Transverse colon (tissue), 4 donors: ENCODE measurements at regions not wholly inside any gene's neighbourhood (a gene's known extent, or its start where the extent isn't known, plus 50 kb on each side); places are given as distances from the start of the nearest gene placed in this dataset.

Experiments used
- DNase-seq: peaks from one replicate; pipeline ENCODE4 v3.0.0-alpha.2; 2019
- H3K27ac ChIP-seq, 4 donors: fragments of 200-600 bp; sonication (generic); 2 replicates each; pipeline ENCODE4 v1.5.1; 2016 to 2018; ENCODE audit warnings: inconsistent platforms in 4 of 4
- H3K27me3 ChIP-seq: fragments of 200-600 bp; sonication (generic); 2 replicates; pipeline ENCODE4 v1.5.1; 2017; ENCODE audit warnings: inconsistent platforms
- H3K36me3 ChIP-seq, 4 donors: fragments of 200-600 bp; sonication (generic); 2 replicates each; pipeline ENCODE4 v1.5.1; 2017 to 2019; ENCODE audit warnings: inconsistent platforms in 4 of 4
- H3K4me1 ChIP-seq, 4 donors: fragments of 200-600 bp; sonication (generic); 2 replicates each; pipeline ENCODE4 v1.5.1; 2017 to 2020; ENCODE audit warnings: inconsistent platforms in 4 of 4
- H3K4me3 ChIP-seq, 4 donors: fragments of 200-600 bp; sonication (generic); 1 replicate in 1 of 4; 2 replicates in 3 of 4; pipeline versions ENCODE4 v1.5.1 to v1.6.1; 2017 to 2019; ENCODE audit warnings: inconsistent platforms in 4 of 4
- H3K9me3 ChIP-seq, 2 donors: fragments of 200-600 bp; sonication (generic); 2 replicates each; pipeline ENCODE4 v1.5.1; 2017 to 2019; ENCODE audit warnings: inconsistent platforms in 2 of 2
- CTCF ChIP-seq, 5 experiments: fragments of 200-600 bp in 3 of 5; fragments of 450-650 bp in 2 of 5; sonication (generic) in 3 of 5; IDR thresholded peaks; 1 replicate in 2 of 5; 2 replicates in 3 of 5; pipeline ENCODE4 v1.5.1; 2016 to 2017; ENCODE audit warnings: antibody characterized with exemption in 5 of 5, inconsistent platforms in 3 of 5, mild to moderate bottlenecking in 2 of 5, moderate library complexity in 1 of 5
- EP300 ChIP-seq: sonication (generic); formaldehyde crosslinking; IDR thresholded peaks from one replicate; pipeline ENCODE4 v1.6.1; 2017; ENCODE audit warnings: antibody characterized with exemption, low read depth
- POLR2A ChIP-seq: fragments of 450-650 bp; IDR thresholded peaks from one replicate; pipeline ENCODE4 v1.6.1; 2016; ENCODE audit warnings: antibody characterized with exemption, mild to moderate bottlenecking, moderate library complexity
- POLR2AphosphoS5 ChIP-seq, 3 donors: sonication (generic); formaldehyde crosslinking; IDR thresholded peaks; one replicate each; pipeline ENCODE4 v1.6.1; 2016; ENCODE audit warnings: antibody characterized with exemption in 3 of 3
- WGBS, 2 donors: methylation state at CpG; one replicate each; pipeline ENCODE4 v1.1.5; 2018; ENCODE audit warnings: low coverage in 1 of 2; 5-methylcytosine and 5-hydroxymethylcytosine counted together
- in situ Hi-C, 4 donors: fragments of 200-750 bp; cut with MboI; loops; one replicate each; pipeline versions ENCODE4 v1.15.0 to v1.15.1; 2017; ENCODE audit warnings: low sequenced_read_pairs in 3 of 4, low pct_ligation_motif_present in 1 of 4, low pct_unique_long_range_greater_than_20kb in 1 of 4
- intact Hi-C: fragments of 100-400 bp; cut with DNase I; formaldehyde crosslinking; loops from one replicate; pipeline ENCODE4 v1.15.1; 2023; ENCODE audit warnings: low total_unique reads

DNA sequence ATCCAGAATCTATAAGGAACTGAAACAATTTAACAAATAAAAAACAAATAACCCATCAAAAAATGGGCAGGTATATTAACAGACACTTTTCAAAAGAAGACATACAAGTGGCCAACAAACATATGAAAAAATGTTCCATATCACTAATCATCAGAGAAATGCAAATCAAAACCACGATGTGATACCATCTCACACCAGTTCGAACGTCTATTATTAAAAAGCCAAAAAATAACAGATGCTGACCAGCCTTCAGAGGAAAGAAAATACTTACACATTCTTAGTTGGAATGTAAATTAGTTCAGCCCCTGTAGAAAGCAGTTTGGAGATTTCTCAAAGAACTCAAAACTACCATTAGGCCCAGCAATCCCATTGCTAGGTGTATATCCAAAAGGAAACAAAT lies 687.9 kb upstream of the AADAT start:
- intact Hi-C loops = no loop called here
- Histone ChIP-seq H3K36me3 (no peaks in the 10 kb centered on the region), H3K4me3 (no peak overlapping the region), H3K4me1 (no peaks in the 10 kb centered on the region), H3K27me3 (no peaks in the 10 kb centered on the region), H3K9me3 (no peaks in the 10 kb centered on the region), H3K27ac (no peak overlapping the region)
- DNase-seq = no peak
- 57 to 71% methylated on average over 3 of the region's 3 CpGs for WGBS, 2 donors
- no peak for TF ChIP-seq POLR2A
- no peak for TF ChIP-seq EP300
- no peak for TF ChIP-seq POLR2AphosphoS5 (IDR thresholded peaks at IDR 0.05)
- TF ChIP-seq CTCF (IDR thresholded peaks at IDR 0.05) = no peak
- in situ Hi-C loops = no loop called here

GRCh38 chr4:170776983-170777382 lies 687.2 kb upstream of the AADAT start:
- H3K9me3 ChIP-seq = no peaks in the 10 kb centered on the region
- no peaks in the 10 kb centered on the region for H3K4me1 ChIP-seq
- H3K27ac ChIP-seq = no peak overlapping the region
- H3K36me3 ChIP-seq = no peaks in the 10 kb centered on the region
- no peaks in the 10 kb centered on the region for H3K27me3 ChIP-seq
- in situ Hi-C loops = no loop called here
- no peak overlapping the region for H3K4me3 ChIP-seq
- WGBS, 2 donors = 80 to 88% methylated on average over 1 to 6 of the region's 6 CpGs
- intact Hi-C loops = no loop called here
- no peak for DNase-seq
- TF ChIP-seq CTCF (IDR thresholded peaks at IDR 0.05) (no peak), POLR2A (no peak), POLR2AphosphoS5 (IDR thresholded peaks at IDR 0.05) (no peak), EP300 (no peak)

- in situ Hi-C loops = no loop called here
- no peak for TF ChIP-seq POLR2AphosphoS5 (IDR thresholded peaks at IDR 0.05)
- TF ChIP-seq EP300 = no peak
- Histone ChIP-seq H3K36me3 (no peaks in the 10 kb centered on the region), H3K4me1 (no peaks in the 10 kb centered on the region), H3K9me3 (no peaks in the 10 kb centered on the region), H3K27ac (no peak overlapping the region), H3K27me3 (no peaks in the 10 kb centered on the region), H3K4me3 (no peak overlapping the region)
- WGBS, 2 donors = 82% methylated on average over 4 of the region's 4 CpGs; no CpG with 5 or more reads in 1 of the 2 donors
- no peak for DNase-seq
- intact Hi-C loops = no loop called here
Measured at GRCh38 chr4:170775851-170776250, 686.1 kb upstream of the AADAT start.

DNA sequence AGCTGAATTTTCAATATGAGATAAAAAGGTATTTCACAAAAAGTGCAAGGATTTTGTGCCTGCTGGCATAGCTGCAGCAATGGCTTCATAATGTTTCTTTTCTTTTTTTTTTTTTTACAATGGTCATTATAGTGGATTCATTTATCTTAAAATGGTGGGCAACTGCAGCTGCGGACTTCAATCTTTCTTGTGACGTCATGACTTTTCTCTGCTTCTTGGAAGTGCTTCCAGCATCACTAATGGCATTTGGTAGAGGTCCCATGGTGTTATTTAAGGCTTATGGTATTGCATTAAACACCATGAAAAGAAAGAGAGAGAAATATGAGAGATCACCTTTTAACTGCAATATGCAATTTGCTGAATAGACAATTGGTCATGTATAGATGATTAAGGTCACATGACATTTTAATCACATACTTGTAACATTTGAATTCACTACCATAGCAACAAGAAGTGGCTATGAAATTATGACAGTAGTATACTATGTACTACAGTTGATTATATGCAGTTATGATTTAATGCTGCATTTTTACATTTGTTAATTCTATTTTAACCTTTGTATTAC lies 684.0 kb upstream of the AADAT start:
- DNase-seq = no peak
- intact Hi-C loops = no loop called here
- 62 to 66% methylated on average over 2 of the region's 2 CpGs for WGBS, 2 donors
- no peak for TF ChIP-seq CTCF (IDR thresholded peaks at IDR 0.05)
- TF ChIP-seq EP300 = no peak
- TF ChIP-seq POLR2AphosphoS5 (IDR thresholded peaks at IDR 0.05) = no peak
- no peak for TF ChIP-seq POLR2A
- no peaks in the 10 kb centered on the region for H3K27me3 ChIP-seq
- in situ Hi-C loops = no loop called here
- no peak overlapping the region for H3K4me3 ChIP-seq
- H3K9me3 ChIP-seq = no peaks in the 10 kb centered on the region
- no peak overlapping the region for H3K27ac ChIP-seq
- H3K36me3 ChIP-seq = no peaks in the 10 kb centered on the region
- no peaks in the 10 kb centered on the region for H3K4me1 ChIP-seq

- Histone ChIP-seq H3K9me3 (no peaks in the 10 kb centered on the region), H3K4me3 (no peak overlapping the region), H3K27ac (no peak overlapping the region), H3K36me3 (no peaks in the 10 kb centered on the region), H3K4me1 (no peaks in the 10 kb centered on the region), H3K27me3 (no peaks in the 10 kb centered on the region)
- in situ Hi-C loops (no loop called here), intact Hi-C loops (no loop called here)
- WGBS, 2 donors = 58 to 66% methylated on average over 1 of the region's 1 CpG
- no peak for DNase-seq
- TF ChIP-seq POLR2A = no peak
- no peak for TF ChIP-seq CTCF (IDR thresholded peaks at IDR 0.05)
- TF ChIP-seq EP300 = no peak
- TF ChIP-seq POLR2AphosphoS5 (IDR thresholded peaks at IDR 0.05) = no peak
Measured at GRCh38 chr4:170772429-170772828, 682.7 kb upstream of the AADAT start.
